PC-3 (cell line): ENCODE measurements at regions not wholly inside any gene's neighbourhood (a gene's known extent, or its start where the extent isn't known, plus 50 kb on each side); places are given as distances from the start of the nearest gene placed in this dataset.

Experiments
- ATAC-seq: fragments of 200-7000 bp; cut with Tn5 transposase; 2 replicates; pipeline ENCODE4 v1.9.1; 2020; ENCODE audit warnings: mild to moderate bottlenecking, moderate library complexity
- BruUV-seq: library from RNA; stranded (reverse); fragments of 400-500 nt; replicated peaks from 2 replicates; lab custom pipeline; 2021; lab: Mats Ljungman, UMichigan
- CTCF ChIA-PET: fragments of 300-600 bp; sonication (Branson Sonifier 250); formaldehyde crosslinking; loops from one replicate; lab custom pipeline; 2022; ENCODE audit warnings: antibody characterized with exemption; lab: Charles Lee
- POLR2A ChIA-PET: fragments of 300-600 bp; sonication (Branson Sonifier 250); formaldehyde crosslinking; loops from one replicate; lab custom pipeline; 2022; ENCODE audit warnings: antibody characterized with exemption; ENCODE audit not compliant: unreplicated experiment; lab: Charles Lee
- DNase-seq: peaks from one replicate; pipeline ENCODE4 v3.0.0-alpha.2; 2015
- H2AFZ ChIP-seq: fragments of 300-600 bp; sonication (generic); 2 replicates; pipeline ENCODE4 v1.6.0; 2016; ENCODE audit warnings: antibody characterized with exemption, low read length
- H3F3A ChIP-seq: fragments of 300-600 bp; sonication (generic); one replicate; pipeline ENCODE4 v1.6.0; 2017; ENCODE audit warnings: antibody characterized with exemption, low read length, control low read depth, mild to moderate bottlenecking; ENCODE audit not compliant: unreplicated experiment
- H3K27ac ChIP-seq: fragments of 300-600 bp; sonication (generic); 2 replicates; pipeline ENCODE4 v1.5.1; 2016; ENCODE audit warnings: mild to moderate bottlenecking, low read length
- H3K27me3 ChIP-seq: fragments of 300-600 bp; sonication (generic); 2 replicates; pipeline ENCODE4 v1.6.1; 2016; ENCODE audit warnings: low read length, mixed read lengths
- H3K36me3 ChIP-seq: fragments of 300-600 bp; sonication (generic); 2 replicates; pipeline ENCODE4 v1.6.1; 2016; ENCODE audit warnings: low read depth, mixed run types, low read length, mixed read lengths
- H3K4me1 ChIP-seq: fragments of 300-600 bp; sonication (generic); 2 replicates; pipeline ENCODE4 v1.5.1; 2016; ENCODE audit warnings: low read length; ENCODE audit not compliant: insufficient read depth
- H3K4me2 ChIP-seq: fragments of 300-600 bp; sonication (generic); 2 replicates; pipeline ENCODE4 v1.6.0; 2016; ENCODE audit warnings: low read length
- H3K4me3 ChIP-seq: fragments of 300-600 bp; sonication (generic); 2 replicates; pipeline ENCODE4 v1.5.1; 2016; ENCODE audit warnings: mild to moderate bottlenecking, low read length, mixed read lengths
- H3K79me2 ChIP-seq: fragments of 300-600 bp; sonication (generic); 2 replicates; pipeline ENCODE4 v1.6.1; 2017; ENCODE audit warnings: low read length, mixed read lengths
- H3K9ac ChIP-seq: fragments of 300-600 bp; sonication (generic); 2 replicates; pipeline ENCODE4 v1.6.0; 2016; ENCODE audit warnings: mild to moderate bottlenecking, low read length
- H3K9me2 ChIP-seq: fragments of 300-600 bp; sonication (generic); replicated peaks from 2 replicates; pipeline ENCODE4 v1.6.1; 2016; ENCODE audit warnings: mixed run types, low read length, mixed read lengths
- H3K9me3 ChIP-seq: fragments of 300-600 bp; sonication (generic); 2 replicates; pipeline ENCODE4 v1.6.1; 2016; ENCODE audit warnings: low read length, mixed read lengths
- H4K20me1 ChIP-seq: fragments of 300-600 bp; sonication (generic); 2 replicates; pipeline ENCODE4 v1.6.1; 2016; ENCODE audit warnings: low read length, mixed read lengths
- EZH2 ChIP-seq: fragments of 300-600 bp; sonication (generic); IDR thresholded peaks from one replicate; pipeline ENCODE4 v1.6.1; 2017; ENCODE audit warnings: antibody characterized with exemption, mild to moderate bottlenecking, low read length; ENCODE audit not compliant: unreplicated experiment
- EZH2phosphoT487 ChIP-seq: fragments of 300-600 bp; sonication (generic); IDR thresholded peaks from 2 replicates; pipeline ENCODE4 v1.6.1; 2018; ENCODE audit warnings: mild to moderate bottlenecking, antibody characterized with exemption, low read length, borderline replicate concordance
- intact Hi-C: fragments of 100-400 bp; cut with micrococcal nuclease; formaldehyde crosslinking; loops from 2 replicates; pipeline ENCODE4 v1.9.0; 2023
- TF ChIP-seq, protein P1 (sequence below): fragments of 300-600 bp; sonication (generic); conservative IDR thresholded peaks from 2 replicates; pipeline ENCODE4 v1.5.1; 2017; ENCODE audit warnings: antibody characterized with exemption, low read depth, mild to moderate bottlenecking, low read length

DNA sequence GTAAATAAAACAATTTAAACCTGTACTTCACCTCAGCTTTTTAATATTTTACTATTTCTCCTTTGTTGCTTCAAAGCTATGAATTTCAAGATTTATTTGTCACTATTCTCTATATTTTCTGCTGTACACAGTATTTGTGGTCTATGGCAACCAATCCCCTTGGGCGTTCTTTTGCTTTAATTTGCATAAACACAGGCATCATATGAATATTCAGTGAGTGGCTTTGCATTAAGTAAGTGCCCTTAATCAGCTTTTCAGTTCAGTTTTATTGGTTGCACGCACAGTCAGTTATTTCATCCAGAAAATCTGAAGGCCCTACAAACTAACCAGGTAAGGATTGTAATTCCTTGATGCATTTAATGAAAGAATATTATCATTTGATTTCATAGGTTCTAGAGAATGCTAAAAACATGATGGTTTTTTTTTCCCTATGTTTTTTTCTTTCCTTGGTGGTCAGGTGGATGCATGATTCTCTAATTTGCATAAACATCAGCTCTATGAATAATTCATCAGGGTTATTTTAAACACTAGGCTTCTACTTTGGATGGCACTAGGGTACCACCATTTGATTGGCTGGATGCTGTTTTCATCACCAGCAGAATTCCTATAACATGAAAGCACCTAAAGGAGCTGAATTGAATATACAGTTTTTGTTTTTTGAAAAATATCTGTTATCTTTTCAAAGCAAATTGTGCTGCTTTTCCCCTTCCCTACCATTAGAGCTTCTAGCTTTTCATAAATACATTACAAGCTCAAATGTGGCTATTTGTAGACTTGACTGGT lies 249.2 kb upstream of the CCNH start:
- H3K9me2 ChIP-seq: no peaks in the 10 kb centered on the region
- TF ChIP-seq, protein P1, sequence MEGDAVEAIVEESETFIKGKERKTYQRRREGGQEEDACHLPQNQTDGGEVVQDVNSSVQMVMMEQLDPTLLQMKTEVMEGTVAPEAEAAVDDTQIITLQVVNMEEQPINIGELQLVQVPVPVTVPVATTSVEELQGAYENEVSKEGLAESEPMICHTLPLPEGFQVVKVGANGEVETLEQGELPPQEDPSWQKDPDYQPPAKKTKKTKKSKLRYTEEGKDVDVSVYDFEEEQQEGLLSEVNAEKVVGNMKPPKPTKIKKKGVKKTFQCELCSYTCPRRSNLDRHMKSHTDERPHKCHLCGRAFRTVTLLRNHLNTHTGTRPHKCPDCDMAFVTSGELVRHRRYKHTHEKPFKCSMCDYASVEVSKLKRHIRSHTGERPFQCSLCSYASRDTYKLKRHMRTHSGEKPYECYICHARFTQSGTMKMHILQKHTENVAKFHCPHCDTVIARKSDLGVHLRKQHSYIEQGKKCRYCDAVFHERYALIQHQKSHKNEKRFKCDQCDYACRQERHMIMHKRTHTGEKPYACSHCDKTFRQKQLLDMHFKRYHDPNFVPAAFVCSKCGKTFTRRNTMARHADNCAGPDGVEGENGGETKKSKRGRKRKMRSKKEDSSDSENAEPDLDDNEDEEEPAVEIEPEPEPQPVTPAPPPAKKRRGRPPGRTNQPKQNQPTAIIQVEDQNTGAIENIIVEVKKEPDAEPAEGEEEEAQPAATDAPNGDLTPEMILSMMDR: no peak
- TF ChIP-seq EZH2phosphoT487: no peak
- TF ChIP-seq EZH2: no peak
- no peak overlapping the region for H3K27ac ChIP-seq
- no peak overlapping the region for H3K4me3 ChIP-seq
- no peak overlapping the region for H3K9ac ChIP-seq
- intact Hi-C loops: no loop called here
- H2AFZ ChIP-seq: no peak overlapping the region
- H3K36me3 ChIP-seq: no peaks in the 10 kb centered on the region
- ChIA-PET POLR2A (interaction anchor here (0.7 kb wide), 1 partner anchor 324 kb away, joined by 4 read pairs; no protein-coding TSS in a partner anchor), CTCF (interaction anchor here (0.9 kb wide), 1 partner anchor 121 kb away, joined by 3 read pairs; no protein-coding TSS in a partner anchor)
- H3K4me2 ChIP-seq: no peak overlapping the region
- ATAC-seq (no peak), DNase-seq (no peak)
- no peaks in the 10 kb centered on the region for H3K4me1 ChIP-seq
- no peaks in the 10 kb centered on the region for H3K79me2 ChIP-seq
- BruUV-seq: no TSS peak
- H4K20me1 ChIP-seq: no peaks in the 10 kb centered on the region
- H3F3A ChIP-seq: no peaks in the 10 kb centered on the region
- H3K27me3 ChIP-seq: peaks cover 8% of the 10 kb centered on the region; the same call in 1 of the 2 replicates
- no peaks in the 10 kb centered on the region for H3K9me3 ChIP-seq

DNA sequence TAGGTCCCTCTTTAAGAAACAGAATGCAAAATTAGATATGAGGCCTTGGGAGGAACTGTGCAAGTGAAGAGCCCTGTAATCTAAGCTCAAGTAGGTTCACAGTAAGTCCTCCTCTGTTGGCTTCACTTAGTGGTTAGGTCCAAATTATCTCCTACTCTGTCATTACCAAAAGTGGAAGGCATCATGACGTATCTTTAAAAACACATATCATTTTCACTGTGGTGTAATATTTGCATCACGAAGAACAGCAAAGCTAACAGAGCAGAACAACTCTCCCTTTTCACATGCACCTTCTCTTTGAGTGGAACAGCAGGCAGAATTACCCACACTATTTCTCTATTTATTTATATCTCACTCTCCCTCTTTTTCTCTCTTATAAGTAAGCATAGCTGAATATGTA lies 240.5 kb upstream of the CCNH start:
- BruUV-seq: no TSS peak
- no peaks in the 10 kb centered on the region for H3F3A ChIP-seq
- intact Hi-C loops: no loop called here
- H3K27me3 ChIP-seq: no peaks in the 10 kb centered on the region
- no peaks in the 10 kb centered on the region for H3K9me3 ChIP-seq
- CTCF ChIA-PET: no interaction called here
- no peaks in the 10 kb centered on the region for H3K36me3 ChIP-seq
- no peak overlapping the region for H3K4me2 ChIP-seq
- H3K9me2 ChIP-seq: no peaks in the 10 kb centered on the region
- H3K4me1 ChIP-seq: 0 out of 2 replicates have a peak, but pooled peaks cover 6% of the 10 kb centered on the region
- no peak overlapping the region for H3K27ac ChIP-seq
- H3K4me3 ChIP-seq: no peak overlapping the region
- POLR2A ChIA-PET: no interaction called here
- no peaks in the 10 kb centered on the region for H3K79me2 ChIP-seq
- H4K20me1 ChIP-seq: no peaks in the 10 kb centered on the region
- no peak overlapping the region for H2AFZ ChIP-seq
- ATAC-seq (no peak), DNase-seq (no peak)
- TF ChIP-seq EZH2phosphoT487 (no peak), EZH2 (no peak)
- TF ChIP-seq, protein P1: no peak
- no peak overlapping the region for H3K9ac ChIP-seq

DNA sequence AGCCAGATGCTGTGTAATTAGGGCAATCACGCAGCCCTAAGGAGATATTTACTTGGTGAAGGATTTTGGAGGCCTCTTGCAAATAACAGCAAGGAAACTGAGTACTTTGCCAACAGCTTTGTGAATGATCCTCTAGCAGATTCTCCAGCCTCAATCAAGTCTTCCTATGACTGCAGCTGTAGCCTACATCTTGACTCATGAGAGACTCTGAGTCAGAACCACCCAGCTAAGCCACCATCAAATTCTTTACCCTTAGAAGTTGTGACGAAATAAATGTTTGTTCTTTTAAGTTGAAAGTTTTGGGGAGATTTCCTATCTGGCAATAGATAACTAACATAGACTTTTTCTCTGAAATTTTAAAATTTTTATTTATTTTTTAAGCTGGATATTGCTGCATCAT lies 237.6 kb upstream of the CCNH start:
- peak; percentile 68 for ATAC-seq
- no peaks in the 10 kb centered on the region for H3K27me3 ChIP-seq
- no peaks in the 10 kb centered on the region for H3K36me3 ChIP-seq
- CTCF ChIA-PET: no interaction called here
- no peaks in the 10 kb centered on the region for H3F3A ChIP-seq
- no peak overlapping the region for H2AFZ ChIP-seq
- no peaks in the 10 kb centered on the region for H3K9me3 ChIP-seq
- BruUV-seq: no TSS peak
- no peak overlapping the region for H3K4me3 ChIP-seq
- peak; percentile 55 for DNase-seq
- no peak overlapping the region for H3K9ac ChIP-seq
- H4K20me1 ChIP-seq: no peaks in the 10 kb centered on the region
- intact Hi-C loops: no loop called here
- H3K4me1 ChIP-seq: 0 out of 2 replicates have a peak, but pooled peaks cover 6% of the 10 kb centered on the region
- H3K79me2 ChIP-seq: no peaks in the 10 kb centered on the region
- no peak overlapping the region for H3K4me2 ChIP-seq
- POLR2A ChIA-PET: no interaction called here
- no peak overlapping the region for H3K27ac ChIP-seq
- TF ChIP-seq, protein P1: no peak
- no peak for TF ChIP-seq EZH2phosphoT487
- no peaks in the 10 kb centered on the region for H3K9me2 ChIP-seq
